Sigmoid colon (tissue), 4 donors: ENCODE measurements at regions not wholly inside any gene's neighbourhood (a gene's known extent, or its start where the extent isn't known, plus 50 kb on each side); places are given as distances from the start of the nearest gene placed in this dataset.

Experiments
- CTCF ChIP-seq, 4 experiments: fragments of 450-650 bp in 3 of 4; fragments of 200-600 bp in 1 of 4; IDR thresholded peaks; one replicate each; pipeline ENCODE4 v1.5.1; 2016 to 2019; ENCODE audit warnings: antibody characterized with exemption in 4 of 4, mild to moderate bottlenecking in 3 of 4, moderate library complexity in 2 of 4
- EP300 ChIP-seq, 4 donors: sonication (generic); formaldehyde crosslinking; IDR thresholded peaks; one replicate each; pipeline ENCODE4 v1.6.1; 2017; ENCODE audit warnings: antibody characterized with exemption in 4 of 4
- POLR2A ChIP-seq, 2 donors: fragments of 450-650 bp; IDR thresholded peaks; one replicate each; pipeline ENCODE4 v1.6.1; 2016; ENCODE audit warnings: antibody characterized with exemption in 2 of 2, mild to moderate bottlenecking in 2 of 2, moderate library complexity in 2 of 2
- POLR2AphosphoS5 ChIP-seq, 4 donors: sonication (generic); formaldehyde crosslinking; IDR thresholded peaks; one replicate each; pipeline ENCODE4 v1.6.1; 2017; ENCODE audit warnings: antibody characterized with exemption in 4 of 4

GRCh38 chr17:52537421-52537820 is 378.9 kb upstream of the CA10 start:
- no peak for TF ChIP-seq CTCF (IDR thresholded peaks at IDR 0.05)
- no peak for TF ChIP-seq POLR2AphosphoS5 (IDR thresholded peaks at IDR 0.05)
- TF ChIP-seq POLR2A (IDR thresholded peaks at IDR 0.05): no peak
- no peak for TF ChIP-seq EP300 (IDR thresholded peaks at IDR 0.05)
